NCI-H1930 (cell line): ENCODE measurements at regions not wholly inside any gene's neighbourhood (a gene's known extent, or its start where the extent isn't known, plus 50 kb on each side); places are given as distances from the start of the nearest gene placed in this dataset.

ENCODE experiments used
- DNase-seq, 2 experiments: peaks; one replicate each; lab custom pipeline; 2025; lab: John Stamatoyannopoulos, UW

GRCh38 chr13:82817133-82817532 is 1065.1 kb downstream of the SLITRK1 start:
- no peak for DNase-seq

DNA sequence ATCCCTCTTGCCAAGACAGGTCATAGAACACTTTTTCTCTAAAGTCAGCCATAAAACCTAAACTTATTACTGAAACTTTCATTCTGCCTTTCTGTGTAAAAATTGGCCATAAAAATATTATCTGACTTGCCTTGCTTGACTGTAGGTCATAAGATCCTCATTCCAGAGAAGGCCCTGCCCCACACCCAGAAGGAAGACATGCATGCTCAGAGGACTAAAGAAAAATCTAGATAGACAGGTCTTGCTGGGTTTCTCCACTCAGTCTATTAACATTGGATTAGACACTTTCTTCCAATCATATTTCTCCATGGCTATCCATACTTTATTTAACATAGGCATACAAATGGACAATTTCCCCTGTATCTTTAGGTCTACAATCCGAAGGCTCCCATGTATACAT is 1066.5 kb downstream of the SLITRK1 start:
- no peak for DNase-seq

DNA sequence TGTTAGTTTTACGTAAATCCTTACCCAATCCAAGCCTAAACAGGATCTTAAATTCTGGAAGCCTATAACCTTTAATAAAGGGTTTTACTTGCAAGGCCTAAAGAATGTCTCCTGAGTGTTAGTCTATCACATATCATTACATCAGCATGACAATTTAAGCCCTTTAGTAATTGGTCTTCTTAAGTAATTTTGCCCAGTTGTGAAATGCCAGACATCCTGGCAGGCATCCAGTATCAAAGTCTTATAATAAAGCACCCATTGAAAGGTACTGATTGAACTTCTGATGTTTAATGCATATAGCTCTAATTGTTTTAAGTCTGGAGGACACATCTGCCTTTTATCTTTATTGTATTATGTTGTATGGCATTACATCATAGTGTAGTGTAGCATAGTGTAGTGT is 1078.9 kb downstream of the SLITRK1 start:
- no peak for DNase-seq

DNA sequence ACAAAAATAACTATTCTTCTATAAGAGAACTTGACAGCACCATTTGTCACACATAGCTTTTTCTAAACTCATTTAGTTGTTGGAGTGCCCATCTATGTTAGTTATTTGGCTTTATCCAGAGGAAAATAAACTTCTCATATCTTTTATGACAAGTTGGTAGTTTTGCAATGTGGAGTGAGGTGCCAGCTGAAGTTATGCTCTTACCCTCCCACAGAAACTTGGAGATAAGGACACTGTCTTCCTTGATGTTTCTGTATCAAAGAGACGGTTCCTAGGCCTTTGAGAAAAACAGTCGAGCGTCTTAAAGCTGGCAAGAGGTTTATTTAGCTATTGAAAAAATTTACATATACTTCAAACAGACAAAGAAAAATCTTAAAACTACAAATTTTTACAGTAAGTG is 1079.7 kb downstream of the SLITRK1 start:
- no peak for DNase-seq

DNA sequence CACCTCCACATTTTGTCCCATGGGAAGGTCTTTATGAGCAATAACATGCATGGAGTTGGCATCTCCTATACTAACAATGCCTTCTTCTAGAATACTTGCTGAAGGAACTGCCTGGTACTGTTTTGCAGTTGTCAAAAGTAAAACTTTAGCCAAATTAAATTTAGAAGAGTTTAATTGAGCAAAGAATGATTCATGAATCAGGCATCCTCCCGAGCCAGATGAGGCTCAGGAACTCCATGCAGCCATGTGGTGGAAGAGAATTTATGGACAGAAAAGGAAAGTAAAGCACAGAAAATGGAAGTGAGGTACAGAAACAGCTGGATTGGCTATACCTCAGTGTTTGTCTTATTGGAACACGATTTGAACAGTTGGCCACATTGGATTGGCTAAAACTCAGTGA is 1081.9 kb downstream of the SLITRK1 start:
- no peak for DNase-seq

- no peak for DNase-seq
Observed at GRCh38 chr13:82797876-82798275, 1084.4 kb downstream of the SLITRK1 start.

DNA sequence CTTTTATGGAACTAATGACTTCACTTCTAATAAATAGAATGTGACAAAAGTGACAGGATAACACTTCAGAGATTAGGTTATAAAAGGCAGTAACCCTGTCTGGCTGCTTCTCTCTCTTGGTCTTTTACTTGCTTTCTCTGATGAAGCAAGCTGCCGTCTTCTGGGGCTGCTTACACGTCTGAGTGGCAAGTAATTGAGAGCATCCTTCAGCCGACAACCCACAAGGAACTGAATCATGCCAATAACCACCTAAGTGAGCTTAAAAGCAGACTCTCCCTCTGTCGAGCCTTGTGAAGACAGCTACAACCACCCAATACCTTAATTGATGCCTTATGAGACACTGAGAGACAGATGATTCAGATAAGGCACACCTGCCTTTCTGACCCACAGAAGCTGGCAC is 1091.2 kb downstream of the SLITRK1 start:
- no peak for DNase-seq

GRCh38 chr13:82772816-82773215 is 1109.5 kb downstream of the SLITRK1 start:
- no peak for DNase-seq

- no peak for DNase-seq
Observed at GRCh38 chr13:82766732-82767321, 1115.4 kb downstream of the SLITRK1 start.

DNA sequence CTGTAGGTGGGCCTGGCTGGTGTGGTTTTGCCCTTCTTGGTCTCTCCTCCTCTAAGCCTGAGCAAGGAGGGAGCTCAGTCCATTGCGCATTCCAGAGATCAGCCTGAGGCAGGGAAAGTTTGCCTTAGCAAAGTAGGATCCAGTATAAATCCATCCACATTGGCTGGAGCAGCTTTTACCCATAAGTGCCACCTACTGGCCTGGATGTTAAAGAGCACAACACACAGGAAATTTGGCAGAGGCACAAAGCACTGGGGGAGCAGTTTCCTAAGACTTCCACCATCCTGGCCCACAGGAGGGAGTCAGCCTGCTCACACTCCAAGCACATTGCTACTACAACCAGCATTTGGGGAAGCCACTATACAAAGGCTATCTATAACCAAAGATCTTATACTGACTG is 1124.2 kb downstream of the SLITRK1 start:
- no peak for DNase-seq

DNA sequence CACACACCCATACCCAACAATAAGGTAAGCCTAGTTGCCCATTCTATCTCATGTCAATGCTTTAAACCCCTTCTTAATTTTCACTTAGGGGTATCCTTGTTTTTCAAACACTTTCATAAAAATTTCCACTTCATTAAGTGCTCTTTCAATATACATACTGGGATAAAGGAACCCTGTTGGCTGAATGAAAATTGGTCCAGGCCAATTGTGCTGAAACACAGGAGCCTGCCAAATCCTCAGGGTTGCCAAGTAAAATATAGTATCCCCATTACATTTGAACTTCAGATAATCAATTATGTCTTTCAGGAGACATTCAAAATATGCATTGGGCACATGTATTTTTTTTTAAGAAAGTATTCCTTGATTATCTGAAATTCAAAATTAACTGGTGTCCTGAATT is 1131.1 kb downstream of the SLITRK1 start:
- no peak for DNase-seq

GRCh38 chr13:82749551-82749950 is 1132.7 kb downstream of the SLITRK1 start:
- no peak for DNase-seq

GRCh38 chr13:82747958-82748357 is 1134.3 kb downstream of the SLITRK1 start:
- no peak for DNase-seq

GRCh38 chr13:82747291-82747690 is 1135.0 kb downstream of the SLITRK1 start:
- DNase-seq, result no peak

GRCh38 chr13:82740442-82740841 is 1141.8 kb downstream of the SLITRK1 start:
- no peak for DNase-seq

DNA sequence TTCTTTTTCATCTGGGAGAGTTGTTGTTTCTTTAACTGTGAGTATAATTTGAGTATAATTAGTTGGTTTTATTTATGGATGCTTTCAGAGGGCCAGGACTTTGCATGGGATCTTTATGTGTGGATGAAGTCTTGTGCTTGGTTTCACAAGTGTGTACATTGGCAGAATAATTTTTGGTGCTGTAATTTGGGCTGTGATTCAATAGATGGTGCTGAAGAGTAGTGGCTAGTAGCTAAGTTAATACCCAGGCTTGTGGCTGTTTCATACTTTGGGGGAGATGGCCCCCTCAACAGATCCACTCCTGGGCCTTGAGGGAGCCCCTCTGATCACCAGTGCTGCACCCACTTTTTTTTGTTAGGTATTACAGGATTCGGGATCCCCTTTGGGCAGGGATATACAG is 1142.4 kb downstream of the SLITRK1 start:
- DNase-seq, result no peak

- no peak for DNase-seq
Observed at GRCh38 chr13:82729401-82729800, 1152.9 kb downstream of the SLITRK1 start.

- DNase-seq, result no peak
Observed at GRCh38 chr13:82720986-82721385, 1161.3 kb downstream of the SLITRK1 start.

GRCh38 chr13:82719987-82720386 is 1162.3 kb downstream of the SLITRK1 start:
- no peak for DNase-seq

GRCh38 chr13:82717249-82717648 is 1165.0 kb downstream of the SLITRK1 start:
- DNase-seq, result no peak

GRCh38 chr13:82713687-82714405 is 1168.4 kb downstream of the SLITRK1 start:
- DNase-seq, result no peak

- DNase-seq, result no peak
Observed at GRCh38 chr13:82702513-82702912, 1179.8 kb downstream of the SLITRK1 start.

DNA sequence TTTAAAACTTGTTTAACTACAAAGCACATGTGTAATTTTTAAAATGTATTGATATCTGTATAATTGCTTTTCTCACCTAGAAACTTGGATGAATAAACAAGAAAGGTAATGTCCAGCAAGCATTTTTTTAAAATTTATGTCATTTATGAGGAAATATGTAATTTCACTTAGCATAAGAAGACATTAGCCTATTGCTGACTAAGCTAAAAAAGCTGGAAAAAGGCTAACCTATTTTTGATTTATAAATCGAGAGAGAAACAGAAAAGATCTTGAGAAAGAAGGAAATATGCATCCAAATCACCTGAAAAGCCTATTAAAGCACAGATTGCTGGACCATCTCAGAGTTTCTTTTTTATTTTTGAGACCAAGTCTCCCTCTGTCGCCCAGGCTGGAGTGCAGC is 1181.3 kb downstream of the SLITRK1 start:
- no peak for DNase-seq

DNA sequence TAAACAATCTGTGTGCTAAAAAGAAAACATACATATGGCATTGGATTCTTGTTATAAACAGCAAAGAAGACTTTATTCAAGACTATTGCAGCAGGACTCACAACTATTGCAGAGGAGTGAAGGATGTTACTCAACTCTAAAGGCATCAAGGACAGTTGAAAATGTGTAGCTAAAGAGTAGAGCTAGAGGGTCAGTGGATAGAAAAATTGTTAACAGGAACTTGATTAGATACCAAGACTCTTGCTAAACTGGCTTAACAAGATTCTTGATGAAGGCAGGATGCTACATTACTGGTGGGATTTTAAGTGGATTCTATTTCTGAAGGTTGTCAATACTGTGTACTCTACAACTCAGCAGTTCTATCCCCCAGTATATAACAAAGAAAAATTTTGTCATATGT is 1183.3 kb downstream of the SLITRK1 start:
- no peak for DNase-seq
